ENCODE measurements at regions not wholly inside any gene's neighbourhood (a gene's known extent, or its start where the extent isn't known, plus 50 kb on each side); places are given as distances from the start of the nearest gene placed in this dataset.

DNA sequence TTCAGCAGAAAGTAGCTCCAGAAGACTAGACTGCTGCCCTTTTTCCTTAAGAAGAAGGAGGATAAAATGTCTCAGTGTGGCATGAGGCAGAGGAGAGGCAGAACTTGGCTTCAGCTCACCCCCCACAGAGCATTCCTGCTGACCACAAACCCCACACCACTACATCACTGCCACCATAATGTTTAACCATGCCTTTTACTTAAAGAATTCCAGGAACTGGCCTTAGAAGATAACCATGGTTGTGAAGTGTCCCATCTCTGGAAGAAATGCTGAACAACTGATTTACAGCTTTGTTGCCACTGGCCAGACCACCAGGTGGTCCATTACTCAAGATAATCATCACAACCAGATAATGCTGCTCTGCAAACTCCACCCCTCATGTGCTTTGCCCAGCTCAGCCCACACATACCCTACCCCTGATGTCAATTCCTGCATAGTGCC lies 154.1 kb downstream of the CD24 start:
- TF ChIP-seq CTCF (IDR thresholded peaks at IDR 0.05; ENCODE audit: low read depth, low read length), result no peak
- no peak for TF ChIP-seq EZH2phosphoT487 (IDR thresholded peaks at IDR 0.05; ENCODE audit: low read depth)
